ENCODE measurements at regions not wholly inside any gene's neighbourhood (a gene's known extent, or its start where the extent isn't known, plus 50 kb on each side); places are given as distances from the start of the nearest gene placed in this dataset.

GRCh38 chr7:114755856-114756255 is 166.0 kb upstream of the MDFIC start:
- TF ChIP-seq CTCF (IDR thresholded peaks at IDR 0.05; ENCODE audit: borderline replicate concordance, control extremely low read depth, extremely low read depth, insufficient read depth, missing control alignments), result no peak
- in situ Hi-C loops (cut with MboI; ENCODE audit: low sequenced_read_pairs, unreplicated experiment), result no loop called here
- DNase-seq (ENCODE audit: low spot score), result no peak

- no peak for DNase-seq (ENCODE audit: low spot score)
- no peak for TF ChIP-seq CTCF (IDR thresholded peaks at IDR 0.05; ENCODE audit: borderline replicate concordance, control extremely low read depth, extremely low read depth, insufficient read depth, missing control alignments)
- in situ Hi-C loops (cut with MboI; ENCODE audit: low sequenced_read_pairs, unreplicated experiment), result no loop called here
These were observed 163.2 kb upstream of the MDFIC start for GRCh38 chr7:114758661-114759227.

GRCh38 chr7:114759347-114760062 is 162.4 kb upstream of the MDFIC start:
- no peak for TF ChIP-seq CTCF (IDR thresholded peaks at IDR 0.05; ENCODE audit: borderline replicate concordance, control extremely low read depth, extremely low read depth, insufficient read depth, missing control alignments)
- DNase-seq (ENCODE audit: low spot score), result no peak
- in situ Hi-C loops (cut with MboI; ENCODE audit: low sequenced_read_pairs, unreplicated experiment), result no loop called here

GRCh38 chr7:114760477-114760876 is 161.4 kb upstream of the MDFIC start:
- in situ Hi-C loops (cut with MboI; ENCODE audit: low sequenced_read_pairs, unreplicated experiment), result no loop called here
- TF ChIP-seq CTCF (IDR thresholded peaks at IDR 0.05; ENCODE audit: borderline replicate concordance, control extremely low read depth, extremely low read depth, insufficient read depth, missing control alignments), result no peak

GRCh38 chr7:114761973-114762372 is 159.9 kb upstream of the MDFIC start:
- TF ChIP-seq CTCF (IDR thresholded peaks at IDR 0.05; ENCODE audit: borderline replicate concordance, control extremely low read depth, extremely low read depth, insufficient read depth, missing control alignments), result no peak
- no peak for DNase-seq (ENCODE audit: low spot score)
- in situ Hi-C loops (cut with MboI; ENCODE audit: low sequenced_read_pairs, unreplicated experiment), result no loop called here

More at GRCh38 chr7:114760477-114760876, 161.4 kb upstream of the MDFIC start:
- no peak for DNase-seq (ENCODE audit: low spot score)

- no peak for TF ChIP-seq CTCF (IDR thresholded peaks at IDR 0.05; ENCODE audit: borderline replicate concordance, control extremely low read depth, extremely low read depth, insufficient read depth, missing control alignments)
- in situ Hi-C loops (cut with MboI; ENCODE audit: low sequenced_read_pairs, unreplicated experiment), result no loop called here
- DNase-seq (ENCODE audit: low spot score), result no peak
These were observed 156.4 kb upstream of the MDFIC start for GRCh38 chr7:114765331-114766040.
